AG10803 (cell line): ENCODE measurements at regions not wholly inside any gene's neighbourhood (a gene's known extent, or its start where the extent isn't known, plus 50 kb on each side); places are given as distances from the start of the nearest gene placed in this dataset.

ENCODE experiments used
- DNase-seq: peaks from one replicate; pipeline ENCODE4 v3.0.0; 2010; ENCODE audit warnings: low read depth
- H3K4me3 ChIP-seq: 2 replicates; pipeline ENCODE4 v1.5.1; 2011; ENCODE audit warnings: mild to moderate bottlenecking, low read length, control low read depth
- TF ChIP-seq, protein P1 (sequence below): conservative IDR thresholded peaks from 2 replicates; pipeline ENCODE4 v1.5.1; 2011; ENCODE audit warnings: mild to moderate bottlenecking, low read length, control low read depth, inconsistent platforms

- DNase-seq, result no peak
Observed at GRCh38 chr6:94130478-94130877, 711.1 kb upstream of the EPHA7 start.

GRCh38 chr6:94129926-94130325 is 710.6 kb upstream of the EPHA7 start:
- no peak overlapping the region for H3K4me3 ChIP-seq
- no peak for DNase-seq
- TF ChIP-seq, protein P1, sequence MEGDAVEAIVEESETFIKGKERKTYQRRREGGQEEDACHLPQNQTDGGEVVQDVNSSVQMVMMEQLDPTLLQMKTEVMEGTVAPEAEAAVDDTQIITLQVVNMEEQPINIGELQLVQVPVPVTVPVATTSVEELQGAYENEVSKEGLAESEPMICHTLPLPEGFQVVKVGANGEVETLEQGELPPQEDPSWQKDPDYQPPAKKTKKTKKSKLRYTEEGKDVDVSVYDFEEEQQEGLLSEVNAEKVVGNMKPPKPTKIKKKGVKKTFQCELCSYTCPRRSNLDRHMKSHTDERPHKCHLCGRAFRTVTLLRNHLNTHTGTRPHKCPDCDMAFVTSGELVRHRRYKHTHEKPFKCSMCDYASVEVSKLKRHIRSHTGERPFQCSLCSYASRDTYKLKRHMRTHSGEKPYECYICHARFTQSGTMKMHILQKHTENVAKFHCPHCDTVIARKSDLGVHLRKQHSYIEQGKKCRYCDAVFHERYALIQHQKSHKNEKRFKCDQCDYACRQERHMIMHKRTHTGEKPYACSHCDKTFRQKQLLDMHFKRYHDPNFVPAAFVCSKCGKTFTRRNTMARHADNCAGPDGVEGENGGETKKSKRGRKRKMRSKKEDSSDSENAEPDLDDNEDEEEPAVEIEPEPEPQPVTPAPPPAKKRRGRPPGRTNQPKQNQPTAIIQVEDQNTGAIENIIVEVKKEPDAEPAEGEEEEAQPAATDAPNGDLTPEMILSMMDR, result no peak

More at GRCh38 chr6:94130478-94130877, 711.1 kb upstream of the EPHA7 start:
- no peak overlapping the region for H3K4me3 ChIP-seq
- TF ChIP-seq, protein P1, result no peak

GRCh38 chr6:94127716-94128115 is 708.4 kb upstream of the EPHA7 start:
- TF ChIP-seq, protein P1, result no peak
- H3K4me3 ChIP-seq, result no peak overlapping the region
- no peak for DNase-seq

DNA sequence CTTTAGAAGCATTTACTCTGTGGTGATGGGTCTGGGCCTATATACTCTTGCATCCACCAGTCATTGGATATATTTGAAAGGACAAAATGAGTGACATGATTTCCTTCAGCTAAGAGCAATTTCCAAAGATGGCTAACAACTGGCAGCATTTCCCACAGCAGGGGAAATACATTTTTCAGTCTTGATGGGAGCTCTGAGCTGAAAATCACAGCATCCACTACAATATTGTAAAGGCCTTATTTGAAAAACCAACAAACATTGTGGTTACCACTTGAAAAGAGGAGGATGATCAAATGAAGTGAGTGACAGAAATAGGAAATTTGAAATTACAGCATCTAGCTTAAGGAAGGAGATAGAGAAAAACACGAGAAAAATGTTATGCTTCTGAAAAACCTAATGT is 705.0 kb upstream of the EPHA7 start:
- no peak for DNase-seq
- TF ChIP-seq, protein P1, result no peak
- H3K4me3 ChIP-seq, result no peak overlapping the region

DNA sequence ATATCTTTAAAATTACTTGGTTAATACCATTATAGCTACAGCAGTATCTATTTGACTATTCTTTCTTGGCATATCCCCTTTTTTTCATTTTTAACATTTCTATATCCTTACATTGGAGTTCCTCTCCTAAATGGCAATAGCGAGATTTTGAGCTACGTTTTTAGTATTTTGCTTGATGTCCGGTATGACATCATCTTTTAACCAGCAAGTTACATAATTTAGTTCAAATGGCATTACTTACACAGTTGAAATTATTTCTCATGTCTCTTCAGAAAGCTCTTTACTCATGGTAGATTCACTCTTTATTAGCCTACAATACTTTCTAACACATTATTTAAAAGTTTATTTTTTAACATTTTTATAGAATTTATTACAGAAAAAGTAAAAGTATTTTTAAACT is 701.7 kb upstream of the EPHA7 start:
- TF ChIP-seq, protein P1, result no peak
- H3K4me3 ChIP-seq, result no peak overlapping the region
- DNase-seq, result no peak

GRCh38 chr6:94099072-94099471 is 679.7 kb upstream of the EPHA7 start:
- no peak overlapping the region for H3K4me3 ChIP-seq
- no peak for DNase-seq
- TF ChIP-seq, protein P1, result no peak

- TF ChIP-seq, protein P1, result no peak
- no peak overlapping the region for H3K4me3 ChIP-seq
- no peak for DNase-seq
Observed at GRCh38 chr6:94095961-94096360, 676.6 kb upstream of the EPHA7 start.
